Nephron (organoid): ENCODE measurements at regions not wholly inside any gene's neighbourhood (a gene's known extent, or its start where the extent isn't known, plus 50 kb on each side); places are given as distances from the start of the nearest gene placed in this dataset.

Experiments
- H3K27ac Mint-ChIP-seq, 3 experiments: 2 replicates each; pipeline ENCODE4 v1.8.0; 2020; ENCODE audit warnings: mixed read lengths in 3 of 3, mild to moderate bottlenecking in 2 of 3, moderate library complexity in 1 of 3
- H3K27me3 Mint-ChIP-seq: 2 replicates; pipeline ENCODE4 v1.8.0; 2021; ENCODE audit warnings: low read depth, mild to moderate bottlenecking, moderate library complexity, mixed read lengths
- H3K36me3 Mint-ChIP-seq: 2 replicates; pipeline ENCODE4 v1.8.0; 2020; ENCODE audit warnings: low read depth, mixed read lengths
- H3K4me1 Mint-ChIP-seq: 2 replicates; pipeline ENCODE4 v1.8.0; 2020; ENCODE audit warnings: mixed read lengths
- H3K4me3 Mint-ChIP-seq, 3 experiments: 2 replicates each; pipeline ENCODE4 v1.8.0; 2020; ENCODE audit warnings: mild to moderate bottlenecking in 3 of 3, mixed read lengths in 3 of 3, moderate library complexity in 2 of 3
- H3K9me3 Mint-ChIP-seq: 2 replicates; pipeline ENCODE4 v1.8.0; 2020; ENCODE audit warnings: mixed read lengths
- TF ChIP-seq, protein P1 (sequence below), 3 experiments: fragments of 200-600 bp; sonication (generic); IDR thresholded peaks; one replicate each; pipeline ENCODE4 v1.5.0; 2021; ENCODE audit warnings: antibody characterized with exemption in 3 of 3; ENCODE audit not compliant: unreplicated experiment in 3 of 3

DNA sequence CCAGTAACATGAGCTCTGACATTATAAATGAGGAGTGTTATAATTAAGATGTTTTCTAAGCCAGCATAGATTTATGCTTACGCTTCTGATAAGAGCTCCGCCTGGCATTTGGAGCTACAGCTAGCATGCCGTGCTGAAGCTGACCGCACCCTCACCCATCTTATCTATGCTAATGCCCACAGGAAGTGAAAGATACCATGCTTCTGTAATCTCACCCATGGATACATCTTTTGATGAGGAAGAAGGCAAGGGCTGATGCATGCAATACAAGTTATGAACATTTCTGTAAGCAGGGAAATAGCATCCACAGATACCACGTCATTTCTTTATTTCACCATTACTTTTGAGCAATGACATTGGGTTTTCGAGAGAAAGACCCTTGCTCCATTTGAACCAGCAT lies 82.3 kb downstream of the ARL4C start:
- Mint-ChIP-seq H3K27ac (no peak overlapping the region), H3K27me3 (peaks cover 4% of the 10 kb centered on the region), H3K36me3 (no peaks in the 10 kb centered on the region), H3K4me1 (peaks cover 10% of the 10 kb centered on the region), H3K4me3 (no peak overlapping the region), H3K9me3 (peaks cover 4% of the 10 kb centered on the region)
- TF ChIP-seq, protein P1, sequence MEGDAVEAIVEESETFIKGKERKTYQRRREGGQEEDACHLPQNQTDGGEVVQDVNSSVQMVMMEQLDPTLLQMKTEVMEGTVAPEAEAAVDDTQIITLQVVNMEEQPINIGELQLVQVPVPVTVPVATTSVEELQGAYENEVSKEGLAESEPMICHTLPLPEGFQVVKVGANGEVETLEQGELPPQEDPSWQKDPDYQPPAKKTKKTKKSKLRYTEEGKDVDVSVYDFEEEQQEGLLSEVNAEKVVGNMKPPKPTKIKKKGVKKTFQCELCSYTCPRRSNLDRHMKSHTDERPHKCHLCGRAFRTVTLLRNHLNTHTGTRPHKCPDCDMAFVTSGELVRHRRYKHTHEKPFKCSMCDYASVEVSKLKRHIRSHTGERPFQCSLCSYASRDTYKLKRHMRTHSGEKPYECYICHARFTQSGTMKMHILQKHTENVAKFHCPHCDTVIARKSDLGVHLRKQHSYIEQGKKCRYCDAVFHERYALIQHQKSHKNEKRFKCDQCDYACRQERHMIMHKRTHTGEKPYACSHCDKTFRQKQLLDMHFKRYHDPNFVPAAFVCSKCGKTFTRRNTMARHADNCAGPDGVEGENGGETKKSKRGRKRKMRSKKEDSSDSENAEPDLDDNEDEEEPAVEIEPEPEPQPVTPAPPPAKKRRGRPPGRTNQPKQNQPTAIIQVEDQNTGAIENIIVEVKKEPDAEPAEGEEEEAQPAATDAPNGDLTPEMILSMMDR (IDR thresholded peaks at IDR 0.05; ENCODE audit: unreplicated experiment in 3 of 3): no peak

DNA sequence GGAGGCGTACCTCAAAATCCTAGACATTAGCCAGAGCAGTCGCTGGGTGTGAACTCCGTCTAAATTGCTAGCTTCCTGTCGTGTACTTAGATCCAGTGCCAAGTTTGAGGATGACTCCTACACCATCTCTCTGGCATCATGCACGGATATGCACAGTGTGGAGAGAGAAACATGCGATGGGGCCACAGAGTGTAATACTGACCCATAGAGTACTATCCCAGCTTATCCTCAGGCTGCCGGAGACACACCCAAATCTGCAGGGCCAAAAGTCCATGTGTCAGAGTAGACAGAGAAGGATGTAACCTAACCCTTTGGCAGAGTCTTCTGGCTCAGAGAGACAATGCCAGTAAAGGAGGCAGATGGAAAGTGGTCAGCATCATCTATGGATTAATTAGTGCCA lies 84.2 kb downstream of the ARL4C start:
- no peak overlapping the region for H3K4me3 Mint-ChIP-seq
- TF ChIP-seq, protein P1 (IDR thresholded peaks at IDR 0.05; ENCODE audit: unreplicated experiment in 3 of 3): no peak
- no peaks in the 10 kb centered on the region for H3K9me3 Mint-ChIP-seq
- H3K4me1 Mint-ChIP-seq: peaks cover 10% of the 10 kb centered on the region
- H3K27me3 Mint-ChIP-seq: peaks cover 4% of the 10 kb centered on the region
- no peaks in the 10 kb centered on the region for H3K36me3 Mint-ChIP-seq
- H3K27ac Mint-ChIP-seq: no peak overlapping the region

DNA sequence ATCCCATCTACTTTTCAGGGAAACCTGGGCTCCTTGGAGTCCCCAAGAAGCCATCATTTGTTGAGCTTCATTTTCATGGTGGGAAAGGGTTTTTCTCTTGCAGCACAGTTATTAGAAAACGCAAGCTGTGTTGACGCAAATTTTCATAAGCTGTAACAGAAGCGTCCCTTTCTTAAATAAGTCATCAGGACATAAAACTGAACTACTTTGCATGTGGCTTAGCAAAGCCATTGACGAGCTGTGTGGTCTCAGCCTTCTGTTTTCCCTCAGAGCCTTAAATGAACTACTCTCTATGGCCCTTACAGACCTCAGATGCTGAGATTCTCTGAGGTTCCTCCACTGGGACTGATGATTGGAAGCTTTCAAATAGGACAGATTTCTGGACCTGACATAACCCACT lies 85.1 kb downstream of the ARL4C start:
- peak overlapping the region in 1 of 3 experiments; percentile 1 for H3K27ac Mint-ChIP-seq
- H3K36me3 Mint-ChIP-seq: no peaks in the 10 kb centered on the region
- TF ChIP-seq, protein P1 (IDR thresholded peaks at IDR 0.05; ENCODE audit: unreplicated experiment in 3 of 3): no peak
- no peak overlapping the region for H3K4me3 Mint-ChIP-seq
- no peaks in the 10 kb centered on the region for H3K9me3 Mint-ChIP-seq
- peaks cover 4% of the 10 kb centered on the region for H3K27me3 Mint-ChIP-seq
- H3K4me1 Mint-ChIP-seq: peaks cover 10% of the 10 kb centered on the region

DNA sequence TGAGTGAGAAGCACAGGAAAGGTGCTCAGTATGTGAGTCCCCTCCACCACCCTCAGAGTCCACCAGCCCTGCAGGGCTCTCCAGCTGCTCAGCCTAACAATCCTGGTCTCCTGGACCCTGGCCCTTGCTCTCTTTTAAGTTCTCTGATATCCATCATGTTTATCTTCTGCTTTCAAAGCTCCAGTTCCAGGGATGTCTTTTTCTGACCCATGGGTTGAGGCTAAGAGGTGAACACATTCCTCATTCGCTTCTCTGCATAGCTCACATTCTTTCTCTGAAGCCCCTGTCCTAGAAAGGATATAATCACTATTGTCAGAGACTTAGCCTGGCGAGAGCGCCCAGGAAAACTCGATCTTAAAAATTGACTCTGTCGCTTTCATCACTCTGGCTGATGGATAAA lies 86.4 kb downstream of the ARL4C start:
- H3K27ac Mint-ChIP-seq: peak overlapping the region in 1 of 3 experiments; percentile 51
- peaks cover 4% of the 10 kb centered on the region for H3K27me3 Mint-ChIP-seq
- no peak overlapping the region for H3K4me3 Mint-ChIP-seq
- no peaks in the 10 kb centered on the region for H3K9me3 Mint-ChIP-seq
- peaks cover 10% of the 10 kb centered on the region for H3K4me1 Mint-ChIP-seq
- H3K36me3 Mint-ChIP-seq: no peaks in the 10 kb centered on the region
- TF ChIP-seq, protein P1 (IDR thresholded peaks at IDR 0.05; ENCODE audit: unreplicated experiment in 3 of 3): no peak

DNA sequence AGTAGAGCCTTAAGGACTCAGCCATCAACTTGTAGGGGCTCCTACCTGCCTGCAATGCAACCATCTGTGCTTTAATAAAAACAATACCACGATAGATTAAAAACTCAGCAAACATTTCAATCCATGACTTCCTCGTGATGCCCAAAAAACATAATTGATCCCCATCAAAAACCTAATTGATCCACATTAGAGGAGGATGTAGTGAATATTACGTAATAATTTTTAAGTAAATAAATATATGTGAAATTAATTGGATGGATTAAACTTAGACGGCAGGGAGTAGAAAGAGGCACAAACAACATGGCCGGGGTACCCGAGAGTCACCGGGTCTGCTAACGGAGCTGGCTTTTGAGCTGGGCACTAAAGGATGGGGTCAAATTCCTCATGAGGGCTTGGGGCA lies 87.3 kb downstream of the ARL4C start:
- peaks cover 3% of the 10 kb centered on the region for H3K27me3 Mint-ChIP-seq
- no peak overlapping the region for H3K27ac Mint-ChIP-seq
- H3K9me3 Mint-ChIP-seq: no peaks in the 10 kb centered on the region
- H3K4me1 Mint-ChIP-seq: peaks cover 10% of the 10 kb centered on the region
- H3K36me3 Mint-ChIP-seq: no peaks in the 10 kb centered on the region
- TF ChIP-seq, protein P1 (IDR thresholded peaks at IDR 0.05; ENCODE audit: unreplicated experiment in 3 of 3): no peak
- no peak overlapping the region for H3K4me3 Mint-ChIP-seq

DNA sequence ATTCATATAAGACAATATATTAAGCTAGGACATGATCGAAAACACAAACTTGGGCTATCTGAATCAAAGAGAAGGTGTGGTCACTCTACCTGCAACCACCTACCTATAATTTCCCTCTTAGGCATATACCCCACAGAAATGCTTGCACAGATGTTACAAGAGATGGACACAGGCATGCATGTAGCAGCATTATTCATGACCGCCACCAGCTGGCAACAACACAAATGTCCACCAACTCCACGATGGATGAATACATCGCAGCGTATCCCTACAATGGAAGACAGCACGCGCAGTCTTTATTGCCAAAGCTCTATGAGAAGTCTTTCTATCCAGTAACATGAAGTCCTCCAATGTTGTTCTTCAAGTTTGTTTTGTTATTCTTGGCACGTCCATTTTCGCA lies 90.8 kb downstream of the ARL4C start:
- Mint-ChIP-seq H3K9me3 (no peaks in the 10 kb centered on the region), H3K4me3 (no peak overlapping the region), H3K4me1 (no peaks in the 10 kb centered on the region), H3K36me3 (no peaks in the 10 kb centered on the region), H3K27ac (no peak overlapping the region), H3K27me3 (no peaks in the 10 kb centered on the region)
- TF ChIP-seq, protein P1 (IDR thresholded peaks at IDR 0.05; ENCODE audit: unreplicated experiment in 3 of 3): no peak
